ENCODE measurements at regions not wholly inside any gene's neighbourhood (a gene's known extent, or its start where the extent isn't known, plus 50 kb on each side); places are given as distances from the start of the nearest gene placed in this dataset.

DNA sequence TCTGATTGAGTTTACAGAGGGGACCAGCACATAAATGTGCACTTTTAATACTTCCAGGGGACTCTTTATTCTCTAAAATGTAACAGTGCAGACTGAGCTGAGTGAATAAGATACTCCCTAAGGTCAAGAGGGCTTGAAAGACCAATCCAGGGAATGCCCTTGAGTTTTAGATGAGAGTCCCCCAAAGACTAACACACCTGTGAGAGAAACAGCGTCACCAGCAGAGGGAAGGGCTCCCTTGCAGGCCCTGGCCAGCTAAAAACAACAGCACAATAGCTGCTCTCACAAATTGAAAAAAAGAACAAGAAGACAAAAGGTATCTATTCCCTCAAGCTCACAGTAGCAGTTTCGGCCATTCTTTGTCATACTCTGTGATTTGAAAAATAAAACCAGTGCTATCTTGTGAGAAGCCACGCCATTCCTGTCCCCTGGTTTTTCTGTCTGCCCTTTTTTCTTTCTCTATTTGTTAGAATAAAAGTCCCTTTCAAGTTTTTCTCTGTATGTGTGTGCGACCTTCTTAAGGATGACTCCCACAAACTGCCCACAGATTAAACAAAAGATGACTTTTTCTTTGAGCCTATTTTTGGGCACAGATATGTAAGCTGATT lies 230.4 kb upstream of the BMPER start:
- Histone ChIP-seq H2AFZ (ENCODE audit: low read depth, low read length) (no peak overlapping the region), H3K4me3 (no peak overlapping the region), H3K9me3 (replicated peaks; ENCODE audit: control insufficient read depth, insufficient read depth, low read depth, low read length) (no peaks in the 10 kb centered on the region), H3K27ac (ENCODE audit: extremely low read depth, low read depth, low read length) (no peak overlapping the region), H3K4me1 (replicated peaks in 1 of 2; ENCODE audit: control insufficient read depth in 2 of 2, insufficient read depth in 2 of 2, low read length in 2 of 2) (no peaks in the 10 kb centered on the region), H4K20me1 (replicated peaks; ENCODE audit: control insufficient read depth, insufficient read depth, low read length) (no peaks in the 10 kb centered on the region), H3K36me3 (ENCODE audit: control insufficient read depth, insufficient read depth, low read length) (no peaks in the 10 kb centered on the region), H3K4me2 (ENCODE audit: insufficient read depth, low read length) (no peak overlapping the region), H3K79me2 (ENCODE audit: control insufficient read depth, insufficient read depth, low read length) (no peaks in the 10 kb centered on the region), H3K27me3 (ENCODE audit: control insufficient read depth in 2 of 2, insufficient read depth in 2 of 2, low read length in 2 of 2) (no peaks in the 10 kb centered on the region), H3K9me1 (ENCODE audit: control insufficient read depth, insufficient read depth, low read length) (no peaks in the 10 kb centered on the region), H3K9ac (ENCODE audit: insufficient read depth in 1 of 2, low read depth in 2 of 2, low read length in 2 of 2) (no peak overlapping the region)
- intact Hi-C loops (cut with micrococcal nuclease) (no loop called here), in situ Hi-C loops (cut with MboI) (no loop called here)
- ATAC-seq (no peak), FAIRE-seq (no peak), DNase-seq (ENCODE audit: extremely low read depth in 1 of 4, low spot score in 3 of 4) (no peak)
- POLR2A ChIA-PET = interaction anchor here (0.6 to 0.7 kb wide), 2 partner anchors 367 to 447 kb away, joined by 3 to 4 read pairs; no protein-coding TSS in a partner anchor
- TF ChIP-seq, protein P1, sequence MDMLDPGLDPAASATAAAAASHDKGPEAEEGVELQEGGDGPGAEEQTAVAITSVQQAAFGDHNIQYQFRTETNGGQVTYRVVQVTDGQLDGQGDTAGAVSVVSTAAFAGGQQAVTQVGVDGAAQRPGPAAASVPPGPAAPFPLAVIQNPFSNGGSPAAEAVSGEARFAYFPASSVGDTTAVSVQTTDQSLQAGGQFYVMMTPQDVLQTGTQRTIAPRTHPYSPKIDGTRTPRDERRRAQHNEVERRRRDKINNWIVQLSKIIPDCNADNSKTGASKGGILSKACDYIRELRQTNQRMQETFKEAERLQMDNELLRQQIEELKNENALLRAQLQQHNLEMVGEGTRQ (CRISPR knock-in tag; IDR thresholded peaks at IDR 0.05) = no peak
- TF ChIP-seq MED1 (CRISPR knock-in tag; IDR thresholded peaks at IDR 0.05; ENCODE audit: borderline replicate concordance) (no peak), GTF2E2 (tag; IDR thresholded peaks at IDR 0.05) (no peak), ZNF431 (CRISPR knock-in tag; IDR thresholded peaks at IDR 0.05) (no peak), POU5F1 (IDR thresholded peaks at IDR 0.05; ENCODE audit: borderline replicate concordance, low read depth, low read length, partially characterized antibody) (no peak), MTA1 (IDR thresholded peaks at IDR 0.05; ENCODE audit: borderline replicate concordance) (no peak)
- TF ChIP-seq, protein P2, sequence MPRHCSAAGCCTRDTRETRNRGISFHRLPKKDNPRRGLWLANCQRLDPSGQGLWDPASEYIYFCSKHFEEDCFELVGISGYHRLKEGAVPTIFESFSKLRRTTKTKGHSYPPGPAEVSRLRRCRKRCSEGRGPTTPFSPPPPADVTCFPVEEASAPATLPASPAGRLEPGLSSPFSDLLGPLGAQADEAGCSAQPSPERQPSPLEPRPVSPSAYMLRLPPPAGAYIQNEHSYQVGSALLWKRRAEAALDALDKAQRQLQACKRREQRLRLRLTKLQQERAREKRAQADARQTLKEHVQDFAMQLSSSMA (CRISPR knock-in tag; IDR thresholded peaks at IDR 0.05) = no peak
- CTCF ChIA-PET (ENCODE audit: low intra/inter-chr PET ratio) = no interaction called here
- BruUV-seq (replicated peaks) = no TSS peak
- 0% methylated on average over 4 of the region's 4 CpGs for whole genome bisulfite sequencing (ENCODE audit: insufficient coverage, low coverage, missing lambda C conversion rate)
